Neural crest cell (in vitro differentiated cells): ENCODE measurements at regions not wholly inside any gene's neighbourhood (a gene's known extent, or its start where the extent isn't known, plus 50 kb on each side); places are given as distances from the start of the nearest gene placed in this dataset.

Experiments used
- DNase-seq: peaks from one replicate; pipeline ENCODE4 v3.0.0; 2021; ENCODE audit warnings: low read depth, mixed read lengths, low spot score
- H3K27ac Mint-ChIP-seq: one replicate; pipeline ENCODE4 v1.8.0; 2021; ENCODE audit warnings: mild to moderate bottlenecking, mixed read lengths; ENCODE audit not compliant: unreplicated experiment
- H3K27me3 Mint-ChIP-seq: 2 replicates; pipeline ENCODE4 v1.8.0; 2021; ENCODE audit warnings: low read depth, mild to moderate bottlenecking, mixed read lengths
- H3K36me3 Mint-ChIP-seq: 2 replicates; pipeline ENCODE4 v1.8.0; 2021; ENCODE audit warnings: low read depth, mild to moderate bottlenecking, mixed read lengths
- H3K4me1 Mint-ChIP-seq: 2 replicates; pipeline ENCODE4 v1.8.0; 2021; ENCODE audit warnings: mixed read lengths
- H3K4me3 Mint-ChIP-seq: one replicate; pipeline ENCODE4 v1.8.0; 2021; ENCODE audit warnings: mild to moderate bottlenecking, mixed read lengths
- H3K9me3 Mint-ChIP-seq: 2 replicates; pipeline ENCODE4 v1.8.0; 2021; ENCODE audit warnings: mixed read lengths
- CTCF ChIP-seq: fragments of 200-600 bp; sonication (generic); conservative IDR thresholded peaks from 2 replicates; pipeline ENCODE4 v1.5.0; 2021; ENCODE audit warnings: antibody characterized with exemption, mild to moderate bottlenecking

GRCh38 chr12:127145241-127145928 is 1121.6 kb upstream of the TMEM132C start:
- peaks cover 3% of the 10 kb centered on the region for H3K36me3 Mint-ChIP-seq
- no peaks in the 10 kb centered on the region for H3K4me1 Mint-ChIP-seq
- H3K9me3 Mint-ChIP-seq = peaks cover 6% of the 10 kb centered on the region
- no peak for TF ChIP-seq CTCF
- no peak overlapping the region for H3K4me3 Mint-ChIP-seq
- no peaks in the 10 kb centered on the region for H3K27me3 Mint-ChIP-seq
- no peak overlapping the region for H3K27ac Mint-ChIP-seq
- DNase-seq = no peak

GRCh38 chr12:127145929-127146789 is 1120.8 kb upstream of the TMEM132C start:
- H3K9me3 Mint-ChIP-seq = peaks cover 4% of the 10 kb centered on the region
- no peaks in the 10 kb centered on the region for H3K27me3 Mint-ChIP-seq
- no peaks in the 10 kb centered on the region for H3K4me1 Mint-ChIP-seq
- peaks cover 3% of the 10 kb centered on the region for H3K36me3 Mint-ChIP-seq
- no peak overlapping the region for H3K27ac Mint-ChIP-seq
- H3K4me3 Mint-ChIP-seq = no peak overlapping the region
- TF ChIP-seq CTCF = no peak
- no peak for DNase-seq

- Mint-ChIP-seq H3K27ac (no peak overlapping the region), H3K27me3 (no peaks in the 10 kb centered on the region), H3K9me3 (peaks cover 3% of the 10 kb centered on the region), H3K4me1 (no peaks in the 10 kb centered on the region), H3K36me3 (no peaks in the 10 kb centered on the region), H3K4me3 (no peak overlapping the region)
- no peak for TF ChIP-seq CTCF
- no peak for DNase-seq
These were observed 1119.8 kb upstream of the TMEM132C start for GRCh38 chr12:127146991-127147718.

GRCh38 chr12:127147724-127148123 is 1119.2 kb upstream of the TMEM132C start:
- no peaks in the 10 kb centered on the region for H3K36me3 Mint-ChIP-seq
- no peaks in the 10 kb centered on the region for H3K4me1 Mint-ChIP-seq
- H3K4me3 Mint-ChIP-seq = no peak overlapping the region
- peaks cover 3% of the 10 kb centered on the region for H3K9me3 Mint-ChIP-seq
- H3K27me3 Mint-ChIP-seq = no peaks in the 10 kb centered on the region
- TF ChIP-seq CTCF = no peak
- DNase-seq = no peak
- H3K27ac Mint-ChIP-seq = no peak overlapping the region

GRCh38 chr12:127148318-127148717 is 1118.7 kb upstream of the TMEM132C start:
- no peaks in the 10 kb centered on the region for H3K36me3 Mint-ChIP-seq
- DNase-seq = no peak
- H3K27me3 Mint-ChIP-seq = no peaks in the 10 kb centered on the region
- no peaks in the 10 kb centered on the region for H3K4me1 Mint-ChIP-seq
- H3K9me3 Mint-ChIP-seq = peaks cover 3% of the 10 kb centered on the region
- H3K4me3 Mint-ChIP-seq = no peak overlapping the region
- no peak overlapping the region for H3K27ac Mint-ChIP-seq
- TF ChIP-seq CTCF = no peak
